ENCODE measurements at regions not wholly inside any gene's neighbourhood (a gene's known extent, or its start where the extent isn't known, plus 50 kb on each side); places are given as distances from the start of the nearest gene placed in this dataset.
"Not testable (repeated sequence)": the region's sequence is repeated elsewhere in the genome, so short reads cannot be mapped to it uniquely, and the experiment has no call there.

DNA sequence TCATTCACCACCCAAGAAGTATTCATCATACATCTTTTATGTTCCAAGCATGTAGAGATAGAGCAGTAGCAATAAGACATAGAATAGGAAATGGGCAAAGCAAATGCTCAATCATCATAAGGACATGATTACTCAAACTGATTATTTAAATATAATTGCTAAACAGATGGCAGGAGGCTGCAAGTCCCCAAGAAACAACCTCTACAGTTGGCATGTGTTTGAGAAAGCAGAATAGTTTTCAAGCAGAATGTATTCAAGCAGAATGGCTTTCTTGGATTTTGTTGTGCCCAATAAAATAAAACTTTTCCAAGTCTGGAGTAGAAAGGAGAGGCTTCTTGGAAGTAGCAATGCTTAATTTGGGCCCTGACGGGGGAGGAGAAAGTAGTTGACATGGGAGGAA, 86.5 kb upstream of the SYN3 start:
- no peak for TF ChIP-seq PAX5 (IDR thresholded peaks at IDR 0.05; ENCODE audit: insufficient read depth, low read length, severe bottlenecking)
- TF ChIP-seq POU2F2 (IDR thresholded peaks at IDR 0.05; ENCODE audit: low read depth, low read length), result no peak
- TF ChIP-seq SPI1 (IDR thresholded peaks at IDR 0.05; ENCODE audit: low read depth, low read length), result no peak
- TF ChIP-seq POLR2AphosphoS5 (IDR thresholded peaks at IDR 0.05; ENCODE audit: low read depth, low read length), result no peak
- no peak for TF ChIP-seq POLR2A (IDR thresholded peaks at IDR 0.05; ENCODE audit: low read depth, low read length)
- no peak for TF ChIP-seq TAF1 (IDR thresholded peaks at IDR 0.05; ENCODE audit: low read depth, low read length)
- FAIRE-seq, result no peak

DNA sequence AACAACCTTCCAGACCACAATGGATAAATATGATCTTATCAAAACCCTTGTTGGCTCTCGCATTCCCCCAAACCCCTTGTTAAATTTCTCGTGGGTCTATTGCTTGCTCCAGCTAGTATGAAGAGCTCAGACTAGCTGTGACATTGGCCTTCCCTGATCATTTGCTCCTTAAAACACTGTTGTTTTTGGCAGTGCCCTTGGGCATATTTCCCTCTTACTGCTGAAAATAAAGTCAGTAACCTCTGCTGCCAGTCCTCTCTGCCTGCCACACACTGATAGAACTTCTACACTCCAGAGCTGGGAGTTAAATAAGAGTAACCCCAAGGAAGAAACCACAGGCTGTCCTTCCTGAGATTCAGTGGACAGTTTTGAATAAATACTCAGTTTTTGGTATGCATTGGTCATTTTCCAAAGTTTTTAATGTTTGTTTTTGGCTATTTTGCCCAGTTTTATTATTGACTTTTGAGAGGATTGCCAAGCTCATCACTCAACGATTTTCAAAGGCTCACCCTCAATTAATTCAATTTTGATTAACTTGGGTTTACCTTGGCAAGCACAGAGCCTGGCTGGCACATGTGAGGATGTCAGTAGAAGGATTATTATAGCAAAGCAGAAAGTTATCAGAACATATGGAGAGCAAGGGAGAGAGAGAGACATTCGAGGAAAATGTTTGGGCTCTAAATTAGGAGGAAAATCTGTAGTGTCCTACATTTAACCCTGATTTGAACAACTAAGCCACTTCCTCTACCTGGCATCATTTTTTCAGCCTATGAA, 84.3 kb upstream of the SYN3 start:
- TF ChIP-seq POU2F2 (IDR thresholded peaks at IDR 0.05; ENCODE audit: low read depth, low read length) (no peak), TAF1 (IDR thresholded peaks at IDR 0.05; ENCODE audit: low read depth, low read length) (no peak), PAX5 (IDR thresholded peaks at IDR 0.05; ENCODE audit: insufficient read depth, low read length, severe bottlenecking) (no peak), POLR2AphosphoS5 (IDR thresholded peaks at IDR 0.05; ENCODE audit: low read depth, low read length) (no peak), SPI1 (IDR thresholded peaks at IDR 0.05; ENCODE audit: low read depth, low read length) (no peak), POLR2A (IDR thresholded peaks at IDR 0.05; ENCODE audit: low read depth, low read length) (no peak)
- FAIRE-seq, result no peak
- DNase-seq (ENCODE audit: insufficient read length, low spot score), result no peak

More for the DNA sequence above, 86.5 kb upstream of the SYN3 start:
- no peak for DNase-seq (ENCODE audit: insufficient read length, low spot score)

DNA sequence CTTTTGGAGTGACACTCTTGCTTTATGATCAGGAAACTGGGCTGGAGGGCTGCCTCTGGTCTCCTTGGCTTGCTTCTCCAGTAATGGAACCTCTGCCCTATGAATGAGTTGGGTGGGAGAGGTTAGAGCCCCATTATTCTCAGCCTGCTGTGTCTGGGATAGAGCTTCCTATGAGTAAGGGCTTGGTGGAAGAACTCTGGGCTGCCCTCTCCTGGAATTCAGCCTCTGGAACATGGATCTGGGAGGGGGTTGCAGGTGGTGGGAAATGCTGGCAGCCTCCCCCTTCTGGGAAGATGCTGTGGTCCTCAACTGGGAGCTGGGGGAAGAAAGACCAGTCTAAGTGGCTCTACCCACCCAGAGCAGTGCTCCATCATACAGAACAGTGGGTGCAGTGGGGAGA, 81.8 kb upstream of the SYN3 start:
- TF ChIP-seq SPI1 (IDR thresholded peaks at IDR 0.05; ENCODE audit: low read depth, low read length) (no peak), TAF1 (IDR thresholded peaks at IDR 0.05; ENCODE audit: low read depth, low read length) (no peak), POLR2A (IDR thresholded peaks at IDR 0.05; ENCODE audit: low read depth, low read length) (no peak), PAX5 (IDR thresholded peaks at IDR 0.05; ENCODE audit: insufficient read depth, low read length, severe bottlenecking) (no peak), POLR2AphosphoS5 (IDR thresholded peaks at IDR 0.05; ENCODE audit: low read depth, low read length) (no peak), POU2F2 (IDR thresholded peaks at IDR 0.05; ENCODE audit: low read depth, low read length) (no peak)
- FAIRE-seq (no peak), DNase-seq (ENCODE audit: insufficient read length, low spot score) (no peak)

DNA sequence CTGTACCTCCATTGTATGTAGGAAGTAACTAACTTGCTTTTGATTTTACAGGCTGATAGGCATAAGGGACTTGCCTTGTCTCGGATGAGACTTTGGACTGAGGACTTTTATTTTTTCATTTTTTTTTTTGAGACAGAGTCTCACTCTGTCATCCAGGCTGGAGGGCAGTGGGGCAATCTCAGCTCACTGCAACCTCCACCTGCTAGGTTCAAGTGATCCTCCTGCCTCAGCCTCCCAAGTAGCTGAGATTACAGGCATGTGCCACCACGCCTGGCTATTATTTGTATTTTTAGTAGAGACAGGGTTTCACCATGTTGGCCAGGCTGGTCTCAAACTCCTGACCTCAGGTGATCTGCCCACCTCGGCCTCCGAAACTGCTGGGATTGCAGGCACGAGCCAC, 80.2 kb upstream of the SYN3 start:
- DNase-seq (ENCODE audit: insufficient read length, low spot score); FAIRE-seq: not testable (repeated sequence)

DNA sequence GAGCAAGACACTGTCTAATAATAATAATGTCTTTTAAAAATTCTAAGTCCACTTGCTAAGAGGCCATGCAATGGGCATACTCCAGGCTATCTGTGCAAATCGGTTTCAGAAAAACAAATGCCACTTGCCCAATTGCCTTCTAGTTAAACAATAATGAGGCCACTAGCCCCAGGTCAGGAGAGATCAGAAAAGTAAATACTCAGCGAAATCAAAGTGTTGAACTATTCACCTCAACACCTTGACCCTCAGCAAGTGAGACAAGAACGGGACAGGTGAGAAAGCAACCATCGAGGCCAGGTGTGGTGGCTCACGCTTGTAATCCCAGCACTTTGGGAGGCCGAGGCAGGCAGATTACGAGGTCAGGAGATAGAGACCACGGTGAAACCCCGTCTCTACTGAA, 72.3 kb upstream of the SYN3 start:
- DNase-seq (ENCODE audit: insufficient read length, low spot score), result no peak
- FAIRE-seq, result no peak
- no peak for TF ChIP-seq POLR2AphosphoS5 (IDR thresholded peaks at IDR 0.05; ENCODE audit: low read depth, low read length)
- no peak for TF ChIP-seq PAX5 (IDR thresholded peaks at IDR 0.05; ENCODE audit: insufficient read depth, low read length, severe bottlenecking)
- no peak for TF ChIP-seq POLR2A (IDR thresholded peaks at IDR 0.05; ENCODE audit: low read depth, low read length)
- no peak for TF ChIP-seq SPI1 (IDR thresholded peaks at IDR 0.05; ENCODE audit: low read depth, low read length)
- no peak for TF ChIP-seq TAF1 (IDR thresholded peaks at IDR 0.05; ENCODE audit: low read depth, low read length)
- no peak for TF ChIP-seq POU2F2 (IDR thresholded peaks at IDR 0.05; ENCODE audit: low read depth, low read length)

DNA sequence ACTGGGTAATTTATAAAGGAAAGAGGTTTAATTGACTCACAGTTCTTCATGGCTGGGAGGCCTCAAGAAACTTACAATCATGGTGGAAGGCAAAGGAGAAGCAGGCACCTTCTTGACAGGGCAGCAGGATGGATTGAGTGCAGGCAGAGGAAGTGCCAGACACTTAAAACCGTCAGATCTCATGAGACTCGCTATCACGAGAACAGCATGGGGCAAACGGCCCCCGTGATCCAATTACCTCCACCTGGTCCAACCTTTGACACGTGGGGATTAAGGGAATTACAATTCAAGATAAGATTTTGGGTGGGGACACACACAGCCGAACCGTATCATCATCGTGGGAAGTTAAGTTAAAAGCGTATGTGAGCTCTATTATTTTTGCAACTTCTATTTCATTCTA, 71.4 kb upstream of the SYN3 start:
- no peak for TF ChIP-seq SPI1 (IDR thresholded peaks at IDR 0.05; ENCODE audit: low read depth, low read length)
- no peak for TF ChIP-seq POLR2AphosphoS5 (IDR thresholded peaks at IDR 0.05; ENCODE audit: low read depth, low read length)
- no peak for TF ChIP-seq POU2F2 (IDR thresholded peaks at IDR 0.05; ENCODE audit: low read depth, low read length)
- TF ChIP-seq PAX5 (IDR thresholded peaks at IDR 0.05; ENCODE audit: insufficient read depth, low read length, severe bottlenecking), result no peak
- no peak for TF ChIP-seq POLR2A (IDR thresholded peaks at IDR 0.05; ENCODE audit: low read depth, low read length)
- TF ChIP-seq TAF1 (IDR thresholded peaks at IDR 0.05; ENCODE audit: low read depth, low read length), result no peak
- DNase-seq (ENCODE audit: insufficient read length, low spot score) (no peak), FAIRE-seq (no peak)

DNA sequence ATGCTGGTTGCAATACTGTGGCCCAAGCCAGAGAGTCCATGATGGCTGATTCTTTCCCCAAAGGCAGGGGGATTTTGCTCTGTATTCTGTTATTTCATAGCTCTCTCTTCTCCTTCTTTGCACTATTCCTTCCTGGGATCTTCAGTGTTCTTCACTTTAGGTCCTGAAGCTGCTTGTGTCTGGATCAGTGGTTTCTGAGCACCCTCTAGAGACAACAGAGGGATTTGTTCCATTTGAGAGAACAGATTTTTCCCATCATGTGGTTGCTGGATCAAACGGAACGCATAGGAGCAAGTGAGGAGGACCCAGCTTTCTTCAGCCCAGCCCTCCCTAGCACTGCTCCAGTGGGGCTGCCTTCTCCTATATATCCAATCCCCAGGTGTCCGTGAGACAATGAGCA, 68.7 kb upstream of the SYN3 start:
- FAIRE-seq, result no peak

DNA sequence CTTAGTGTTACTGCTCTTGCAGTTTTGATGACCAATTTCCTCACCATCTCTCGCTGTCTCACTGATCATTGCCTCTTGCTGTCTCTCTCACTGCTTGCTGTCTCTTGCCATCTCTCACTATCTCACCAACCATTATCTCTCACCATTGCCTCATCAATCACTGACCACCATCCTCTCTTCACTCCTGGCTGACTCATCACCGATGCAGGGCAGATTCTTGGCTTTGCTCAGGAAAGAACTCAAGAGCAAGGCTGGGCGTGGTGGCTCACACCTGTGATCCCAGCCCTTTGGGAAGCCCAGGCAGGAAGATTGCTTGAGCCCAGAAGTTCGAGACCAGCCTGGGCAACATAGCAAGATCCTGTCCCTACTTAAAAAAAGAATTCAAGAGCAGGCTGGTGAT, 66.3 kb upstream of the SYN3 start:
- FAIRE-seq (no peak), DNase-seq (ENCODE audit: insufficient read length, low spot score) (no peak)
- TF ChIP-seq PAX5 (IDR thresholded peaks at IDR 0.05; ENCODE audit: insufficient read depth, low read length, severe bottlenecking) (no peak), SPI1 (IDR thresholded peaks at IDR 0.05; ENCODE audit: low read depth, low read length) (no peak), POLR2A (IDR thresholded peaks at IDR 0.05; ENCODE audit: low read depth, low read length) (no peak), TAF1 (IDR thresholded peaks at IDR 0.05; ENCODE audit: low read depth, low read length) (no peak), POLR2AphosphoS5 (IDR thresholded peaks at IDR 0.05; ENCODE audit: low read depth, low read length) (no peak), POU2F2 (IDR thresholded peaks at IDR 0.05; ENCODE audit: low read depth, low read length) (no peak)

More for the DNA sequence above, 68.7 kb upstream of the SYN3 start:
- no peak for DNase-seq (ENCODE audit: insufficient read length, low spot score)
- TF ChIP-seq POU2F2 (IDR thresholded peaks at IDR 0.05; ENCODE audit: low read depth, low read length) (no peak), TAF1 (IDR thresholded peaks at IDR 0.05; ENCODE audit: low read depth, low read length) (no peak), POLR2A (IDR thresholded peaks at IDR 0.05; ENCODE audit: low read depth, low read length) (no peak), PAX5 (IDR thresholded peaks at IDR 0.05; ENCODE audit: insufficient read depth, low read length, severe bottlenecking) (no peak), POLR2AphosphoS5 (IDR thresholded peaks at IDR 0.05; ENCODE audit: low read depth, low read length) (no peak), SPI1 (IDR thresholded peaks at IDR 0.05; ENCODE audit: low read depth, low read length) (no peak)

DNA sequence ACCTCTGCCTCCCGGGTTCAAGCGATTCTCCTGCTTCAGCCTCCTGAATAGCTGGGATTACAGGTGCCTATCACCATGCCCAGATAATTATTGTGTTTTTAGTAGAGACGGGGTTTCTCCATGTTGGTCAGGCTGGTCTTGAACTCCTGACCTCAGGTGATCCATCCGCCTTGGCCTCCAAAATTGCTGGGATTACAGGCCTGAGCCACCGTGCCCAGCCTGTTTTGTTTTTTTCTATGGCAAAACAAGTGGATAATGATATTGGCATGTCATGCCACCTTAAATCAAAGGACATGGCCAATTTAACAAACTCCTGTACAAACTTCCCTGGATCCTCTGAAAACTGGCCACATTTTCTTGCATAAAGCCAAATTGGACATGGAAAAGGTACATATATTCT, 64.3 kb upstream of the SYN3 start:
- not testable (repeated sequence) for DNase-seq (ENCODE audit: insufficient read length, low spot score)
- FAIRE-seq, result peak; percentile 100

DNA sequence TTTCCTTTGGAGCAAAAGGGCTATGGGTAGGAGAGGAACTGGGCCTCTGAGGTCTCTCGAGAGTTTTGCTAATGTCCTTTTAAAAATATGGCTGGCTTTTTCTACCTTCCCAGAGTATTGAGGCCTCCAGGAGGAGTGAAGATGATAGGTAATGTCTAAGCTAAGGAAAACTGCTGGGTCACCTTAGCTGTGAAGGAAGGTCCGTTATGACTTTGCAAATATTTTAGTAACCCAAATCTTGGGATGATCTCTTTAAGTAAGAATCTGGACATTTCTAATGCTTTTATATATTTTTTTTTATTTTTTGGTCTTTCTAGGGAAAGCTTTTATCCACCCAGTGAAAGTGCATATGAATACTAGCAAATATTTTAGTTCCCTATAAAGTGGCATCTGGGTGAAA, 60.9 kb upstream of the SYN3 start:
- no peak for DNase-seq (ENCODE audit: insufficient read length, low spot score)
- no peak for TF ChIP-seq SPI1 (IDR thresholded peaks at IDR 0.05; ENCODE audit: low read depth, low read length)
- no peak for TF ChIP-seq POU2F2 (IDR thresholded peaks at IDR 0.05; ENCODE audit: low read depth, low read length)
- TF ChIP-seq TAF1 (IDR thresholded peaks at IDR 0.05; ENCODE audit: low read depth, low read length), result no peak
- TF ChIP-seq POLR2AphosphoS5 (IDR thresholded peaks at IDR 0.05; ENCODE audit: low read depth, low read length), result no peak
- no peak for TF ChIP-seq POLR2A (IDR thresholded peaks at IDR 0.05; ENCODE audit: low read depth, low read length)
- TF ChIP-seq PAX5 (IDR thresholded peaks at IDR 0.05; ENCODE audit: insufficient read depth, low read length, severe bottlenecking), result no peak
- no peak for FAIRE-seq
